Esophagus (tissue), 2 donors: ENCODE measurements at regions not wholly inside any gene's neighbourhood (a gene's known extent, or its start where the extent isn't known, plus 50 kb on each side); places are given as distances from the start of the nearest gene placed in this dataset.

Experiments
- H3K27ac ChIP-seq, 2 donors: one replicate each; pipeline ENCODE4 v1.5.1; 2013; ENCODE audit warnings: low read depth in 2 of 2, mild to moderate bottlenecking in 2 of 2, inconsistent platforms in 1 of 2, low read length in 1 of 2, moderate library complexity in 1 of 2
- H3K27me3 ChIP-seq, 2 donors: one replicate each; pipeline ENCODE4 v1.6.1; 2013; ENCODE audit warnings: low read length in 2 of 2, control low read depth in 1 of 2, mild to moderate bottlenecking in 1 of 2; ENCODE audit not compliant: insufficient read depth in 2 of 2, control insufficient read depth in 1 of 2
- H3K36me3 ChIP-seq, 2 donors: one replicate each; pipeline ENCODE4 v1.6.1; 2013; ENCODE audit warnings: low read length in 1 of 2; ENCODE audit not compliant: control insufficient read depth in 2 of 2, insufficient read depth in 2 of 2
- H3K4me1 ChIP-seq, 2 donors: one replicate each; pipeline ENCODE4 v1.6.1; 2013; ENCODE audit warnings: low read length in 1 of 2; ENCODE audit not compliant: control insufficient read depth in 2 of 2, insufficient read depth in 2 of 2
- H3K4me3 ChIP-seq, 2 donors: one replicate each; pipeline ENCODE4 v1.5.1; 2013; ENCODE audit warnings: low read length in 2 of 2, mild to moderate bottlenecking in 2 of 2, low read depth in 1 of 2, moderate library complexity in 1 of 2
- H3K9me3 ChIP-seq, 2 donors: one replicate each; pipeline ENCODE4 v1.6.1; 2013; ENCODE audit warnings: mild to moderate bottlenecking in 2 of 2, low read depth in 1 of 2, low read length in 1 of 2, moderate library complexity in 1 of 2; ENCODE audit not compliant: control insufficient read depth in 2 of 2, insufficient read depth in 1 of 2
- WGBS, 2 donors: extraction: QIAGEN DNeasy Blood & Tissue Kit; methylation state at CpG; one replicate each; pipeline ENCODE4 v1.1.7; 2013; 5-methylcytosine and 5-hydroxymethylcytosine counted together
- donor health status: healthy with polysubstance abuse.
- donor health status: Bipolar disorder and iron deficiency.

- 92 to 97% methylated on average over 2 of the region's 2 CpGs for WGBS, 2 donors
Observed at GRCh38 chr1:186532466-186532865, 71.6 kb upstream of the PDC start.

GRCh38 chr1:186531561-186532165 is 70.7 kb upstream of the PDC start:
- Histone ChIP-seq H3K27ac (no peak overlapping the region), H3K27me3 (no peaks in the 10 kb centered on the region), H3K9me3 (no peaks in the 10 kb centered on the region), H3K4me1 (no peaks in the 10 kb centered on the region), H3K36me3 (no peaks in the 10 kb centered on the region), H3K4me3 (no peak overlapping the region)
- WGBS, 2 donors, result 78 to 88% methylated on average over 1 of the region's 1 CpG

More at GRCh38 chr1:186532466-186532865, 71.6 kb upstream of the PDC start:
- no peaks in the 10 kb centered on the region for H3K4me1 ChIP-seq
- no peaks in the 10 kb centered on the region for H3K27me3 ChIP-seq
- H3K27ac ChIP-seq, result no peak overlapping the region
- no peaks in the 10 kb centered on the region for H3K36me3 ChIP-seq
- no peak overlapping the region for H3K4me3 ChIP-seq
- H3K9me3 ChIP-seq, result no peaks in the 10 kb centered on the region

DNA sequence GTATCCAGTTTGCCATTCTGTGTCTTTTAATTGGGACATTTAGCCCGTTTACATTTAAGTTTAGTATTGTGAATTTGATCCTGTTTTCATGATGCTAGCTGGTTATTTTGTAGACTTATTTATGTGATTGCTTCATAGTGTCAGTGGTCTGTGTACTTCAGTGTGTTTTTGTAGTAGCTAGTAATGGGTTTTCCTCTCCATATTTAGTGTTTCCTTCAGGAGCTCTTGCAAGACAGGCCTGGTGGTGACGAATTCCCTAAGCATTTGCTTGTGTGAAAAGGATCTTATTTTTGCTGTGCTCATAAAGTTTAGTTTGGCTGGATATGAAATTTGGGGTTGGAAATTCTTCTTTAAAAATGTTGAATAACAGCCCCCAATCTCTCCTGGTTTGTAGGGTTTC is 69.2 kb upstream of the PDC start:
- H3K27me3 ChIP-seq, result no peaks in the 10 kb centered on the region
- H3K27ac ChIP-seq, result no peak overlapping the region
- H3K36me3 ChIP-seq, result no peaks in the 10 kb centered on the region
- no peaks in the 10 kb centered on the region for H3K4me1 ChIP-seq
- H3K9me3 ChIP-seq, result peaks cover 0 to 2% of the 10 kb centered on the region in 2 donors
- 74 to 90% methylated on average over 2 of the region's 2 CpGs for WGBS, 2 donors
- H3K4me3 ChIP-seq, result no peak overlapping the region

- no peaks in the 10 kb centered on the region for H3K27me3 ChIP-seq
- peaks cover 5% of the 10 kb centered on the region in 2 donors for H3K9me3 ChIP-seq
- H3K27ac ChIP-seq, result no peak overlapping the region
- no peak overlapping the region for H3K4me3 ChIP-seq
- no peaks in the 10 kb centered on the region for H3K4me1 ChIP-seq
- H3K36me3 ChIP-seq, result no peaks in the 10 kb centered on the region
Observed at GRCh38 chr1:186519982-186520381, 59.1 kb upstream of the PDC start.

DNA sequence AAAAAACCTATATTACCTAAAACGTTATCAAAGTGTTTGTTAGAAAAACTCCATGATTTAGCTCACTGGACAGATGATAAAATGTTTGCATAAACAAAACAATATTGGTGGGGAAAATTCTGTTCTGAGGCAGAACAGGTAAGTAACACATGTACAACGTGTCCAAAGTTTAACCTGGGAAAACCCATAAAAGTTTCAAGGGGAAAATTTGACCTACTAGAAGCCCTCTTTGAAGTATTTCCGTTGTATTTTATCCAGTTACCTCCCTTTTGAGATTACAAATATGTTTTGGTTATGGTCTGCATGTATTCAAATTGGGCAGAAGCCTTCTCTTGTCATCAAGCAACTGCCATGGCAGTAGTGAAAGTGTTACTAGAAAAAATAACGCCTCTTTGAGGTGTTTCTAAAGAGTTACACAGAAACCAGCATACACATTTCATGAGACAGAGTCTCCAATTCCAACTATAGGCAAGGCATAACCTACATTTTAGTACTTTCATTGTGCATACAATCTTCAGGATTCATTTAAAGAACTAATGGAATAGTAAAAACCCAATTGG is 58.0 kb upstream of the PDC start:
- no peaks in the 10 kb centered on the region for H3K27me3 ChIP-seq
- 68 to 79% methylated on average over 4 of the region's 4 CpGs for WGBS, 2 donors
- H3K36me3 ChIP-seq, result no peaks in the 10 kb centered on the region
- no peak overlapping the region for H3K27ac ChIP-seq
- H3K4me1 ChIP-seq, result no peaks in the 10 kb centered on the region
- H3K4me3 ChIP-seq, result no peak overlapping the region
- H3K9me3 ChIP-seq, result peaks cover 4% of the 10 kb centered on the region in 2 donors

GRCh38 chr1:186518395-186518794 is 57.5 kb upstream of the PDC start:
- Histone ChIP-seq H3K4me3 (no peak overlapping the region), H3K27ac (no peak overlapping the region), H3K4me1 (no peaks in the 10 kb centered on the region), H3K36me3 (no peaks in the 10 kb centered on the region), H3K9me3 (peaks cover 0 to under 1% of the 10 kb centered on the region in 2 donors), H3K27me3 (no peaks in the 10 kb centered on the region)

DNA sequence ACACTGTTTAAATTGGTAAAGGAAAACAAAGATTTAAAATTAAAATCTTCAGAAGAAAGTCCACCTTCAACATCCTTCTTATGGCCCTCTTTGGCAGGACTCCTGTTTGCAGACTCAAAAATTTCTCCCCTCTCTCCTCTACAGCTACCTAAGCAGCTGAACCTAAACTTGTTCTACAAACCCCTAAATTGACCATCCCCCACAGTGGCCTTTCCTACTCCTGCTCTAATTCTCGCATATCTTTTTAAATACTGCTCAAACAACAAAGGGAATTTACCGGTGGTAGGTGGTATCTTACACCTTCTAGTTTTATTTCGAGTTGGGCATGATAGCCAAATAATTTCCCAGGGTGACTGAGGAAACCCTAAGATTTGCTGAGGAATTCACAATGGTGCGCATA is 53.5 kb upstream of the PDC start:
- Histone ChIP-seq H3K36me3 (no peaks in the 10 kb centered on the region), H3K27me3 (no peaks in the 10 kb centered on the region), H3K27ac (no peak overlapping the region), H3K4me3 (no peak overlapping the region), H3K9me3 (peaks cover 0 to 2% of the 10 kb centered on the region in 2 donors), H3K4me1 (peaks cover 0 to 5% of the 10 kb centered on the region in 2 donors)
- WGBS, 2 donors, result 80 to 87% methylated on average over 4 of the region's 4 CpGs

DNA sequence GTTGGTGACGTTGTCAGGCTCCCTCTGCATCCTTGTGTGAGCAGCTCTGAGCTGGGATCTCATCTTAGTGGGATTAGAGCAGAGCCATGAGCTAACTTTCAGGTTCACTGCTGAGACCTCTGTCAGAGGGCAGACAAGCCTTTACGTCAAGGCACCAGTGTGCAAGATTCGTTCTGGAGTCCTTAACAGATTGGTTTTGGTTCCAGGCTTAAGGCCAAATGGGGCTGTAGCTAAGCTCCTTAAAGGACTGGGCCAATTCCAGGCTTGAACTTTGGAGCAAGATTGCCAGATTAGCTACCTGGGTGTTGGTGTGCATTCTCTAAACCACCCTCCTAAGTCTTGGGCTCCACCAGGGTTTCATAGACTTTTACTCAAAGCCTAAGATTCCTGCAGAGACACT is 52.6 kb upstream of the PDC start:
- Histone ChIP-seq H3K9me3 (peaks cover 0 to 2% of the 10 kb centered on the region in 2 donors), H3K36me3 (no peaks in the 10 kb centered on the region), H3K4me1 (peaks cover 0 to 5% of the 10 kb centered on the region in 2 donors), H3K4me3 (no peak overlapping the region), H3K27ac (no peak overlapping the region), H3K27me3 (no peaks in the 10 kb centered on the region)
- 57 to 62% methylated on average over 3 of the region's 3 CpGs for WGBS, 2 donors

- H3K9me3 ChIP-seq, result peaks cover 0 to 2% of the 10 kb centered on the region in 2 donors
- 92 to 94% methylated on average over 3 of the region's 3 CpGs for WGBS, 2 donors
- H3K27ac ChIP-seq, result no peak overlapping the region
- no peak overlapping the region for H3K4me3 ChIP-seq
- H3K4me1 ChIP-seq, result peaks cover 0 to 5% of the 10 kb centered on the region in 2 donors
- no peaks in the 10 kb centered on the region for H3K36me3 ChIP-seq
- no peaks in the 10 kb centered on the region for H3K27me3 ChIP-seq
Observed at GRCh38 chr1:186512698-186513457, 52.0 kb upstream of the PDC start.
